HG03457 (cell line): ENCODE measurements at regions not wholly inside any gene's neighbourhood (a gene's known extent, or its start where the extent isn't known, plus 50 kb on each side); places are given as distances from the start of the nearest gene placed in this dataset.

Source experiments
- ATAC-seq: cut with Tn5 transposase; IDR thresholded peaks from one replicate; pipeline ENCODE4 v1.9.1; 2021; ENCODE audit warnings: moderate number of reproducible peaks; ENCODE audit not compliant: unreplicated experiment

GRCh38 chr21:16533692-16534407 lies 804.1 kb downstream of the USP25 start:
- no peak for ATAC-seq

- no peak for ATAC-seq
Observed at GRCh38 chr21:16534408-16535101, 804.8 kb downstream of the USP25 start.

GRCh38 chr21:16535102-16535422 lies 805.3 kb downstream of the USP25 start:
- no peak for ATAC-seq

- ATAC-seq: no peak
Observed at GRCh38 chr21:16535626-16536025, 805.8 kb downstream of the USP25 start.

GRCh38 chr21:16536140-16536539 lies 806.4 kb downstream of the USP25 start:
- no peak for ATAC-seq

- no peak for ATAC-seq
Observed at GRCh38 chr21:16536643-16537434, 807.1 kb downstream of the USP25 start.

GRCh38 chr21:16537501-16537900 lies 807.7 kb downstream of the USP25 start:
- no peak for ATAC-seq

GRCh38 chr21:16538405-16538804 lies 808.6 kb downstream of the USP25 start:
- no peak for ATAC-seq

GRCh38 chr21:16538936-16539440 lies 809.2 kb downstream of the USP25 start:
- ATAC-seq: no peak

- ATAC-seq: no peak
Observed at GRCh38 chr21:16540966-16541727, 811.4 kb downstream of the USP25 start.

GRCh38 chr21:16550118-16550517 lies 820.3 kb downstream of the USP25 start:
- ATAC-seq: no peak

- no peak for ATAC-seq
Observed at GRCh38 chr21:16550917-16551741, 821.3 kb downstream of the USP25 start.

- no peak for ATAC-seq
Observed at GRCh38 chr21:16552880-16553279, 823.1 kb downstream of the USP25 start.

GRCh38 chr21:16554503-16554902 lies 824.7 kb downstream of the USP25 start:
- no peak for ATAC-seq

- no peak for ATAC-seq
Observed at GRCh38 chr21:16563116-16563515, 833.3 kb downstream of the USP25 start.

- no peak for ATAC-seq
Observed at GRCh38 chr21:16563795-16564194, 834.0 kb downstream of the USP25 start.

- no peak for ATAC-seq
Observed at GRCh38 chr21:16568244-16568643, 838.5 kb downstream of the USP25 start.

GRCh38 chr21:16568661-16569060 lies 838.9 kb downstream of the USP25 start:
- ATAC-seq: no peak

- no peak for ATAC-seq
Observed at GRCh38 chr21:16569679-16570078, 839.9 kb downstream of the USP25 start.

- ATAC-seq: no peak
Observed at GRCh38 chr21:16570171-16570570, 840.4 kb downstream of the USP25 start.
